Neural progenitor cell (in vitro differentiated cells): ENCODE measurements at regions not wholly inside any gene's neighbourhood (a gene's known extent, or its start where the extent isn't known, plus 50 kb on each side); places are given as distances from the start of the nearest gene placed in this dataset.

ENCODE experiments used
- DNase-seq: peaks from one replicate; pipeline ENCODE4 v3.0.0-alpha.2; 2016; ENCODE audit warnings: low spot score
- H2AFZ ChIP-seq: fragments of 200-600 bp; sonication (generic); replicated peaks from 2 replicates; pipeline ENCODE4 v1.6.1; 2016; ENCODE audit warnings: antibody characterized with exemption
- H3F3A ChIP-seq: fragments of 200-600 bp; sonication (generic); 2 replicates; pipeline ENCODE4 v1.6.1; 2016; ENCODE audit warnings: antibody characterized with exemption, low read depth
- H3K27ac ChIP-seq: fragments of 200-600 bp; sonication (generic); 2 replicates; pipeline ENCODE4 v1.5.1; 2016; ENCODE audit warnings: mild to moderate bottlenecking
- H3K27me3 ChIP-seq: fragments of 200-600 bp; sonication (generic); 2 replicates; pipeline ENCODE4 v1.6.1; 2016; ENCODE audit warnings: mild to moderate bottlenecking, moderate library complexity
- H3K36me3 ChIP-seq: fragments of 200-600 bp; sonication (generic); 2 replicates; pipeline ENCODE4 v1.5.1; 2016
- H3K4me1 ChIP-seq: fragments of 200-600 bp; sonication (generic); 2 replicates; pipeline ENCODE4 v1.6.1; 2016; ENCODE audit warnings: mixed run types
- H3K4me2 ChIP-seq: fragments of 200-600 bp; sonication (generic); 2 replicates; pipeline ENCODE4 v1.6.1; 2016
- H3K4me3 ChIP-seq: fragments of 200-600 bp; sonication (generic); 2 replicates; pipeline ENCODE4 v1.5.1; 2016
- H3K79me2 ChIP-seq: fragments of 200-600 bp; sonication (generic); 2 replicates; pipeline ENCODE4 v1.6.1; 2016; ENCODE audit warnings: low read depth
- H3K9ac ChIP-seq: fragments of 200-600 bp; sonication (generic); 2 replicates; pipeline ENCODE4 v1.6.1; 2016
- H3K9me3 ChIP-seq: fragments of 200-600 bp; sonication (generic); 2 replicates; pipeline ENCODE4 v1.5.1; 2016; ENCODE audit warnings: low read depth
- H4K20me1 ChIP-seq: fragments of 200-600 bp; sonication (generic); 2 replicates; pipeline ENCODE4 v1.6.1; 2016; ENCODE audit warnings: low read depth
- H3K27ac Mint-ChIP-seq: 3 replicates; pipeline ENCODE4 v1.8.0; 2021; ENCODE audit warnings: mixed read lengths
- H3K27me3 Mint-ChIP-seq: 2 replicates; pipeline ENCODE4 v1.8.0; 2022; ENCODE audit warnings: low read depth, mild to moderate bottlenecking, inconsistent platforms, moderate library complexity, mixed read lengths; ENCODE audit not compliant: insufficient read depth
- H3K36me3 Mint-ChIP-seq: 3 replicates; pipeline ENCODE4 v1.8.0; 2021; ENCODE audit warnings: mixed read lengths
- H3K4me1 Mint-ChIP-seq: 3 replicates; pipeline ENCODE4 v1.8.0; 2021; ENCODE audit warnings: mixed read lengths
- H3K4me3 Mint-ChIP-seq: 3 replicates; pipeline ENCODE4 v1.8.0; 2021; ENCODE audit warnings: mild to moderate bottlenecking, moderate library complexity, mixed read lengths
- H3K9me3 Mint-ChIP-seq: 3 replicates; pipeline ENCODE4 v1.8.0; 2020; ENCODE audit warnings: mixed read lengths
- CTCF ChIP-seq: fragments of 200-600 bp; sonication (generic); IDR thresholded peaks from 2 replicates; pipeline ENCODE4 v1.5.1; 2017; ENCODE audit warnings: antibody characterized with exemption, mild to moderate bottlenecking
- EZH2 ChIP-seq: fragments of 200-600 bp; sonication (generic); IDR thresholded peaks from 2 replicates; pipeline ENCODE4 v1.6.1; 2017; ENCODE audit warnings: antibody characterized with exemption, mild to moderate bottlenecking, moderate library complexity
- EZH2phosphoT487 ChIP-seq: fragments of 200-600 bp; sonication (generic); IDR thresholded peaks from 2 replicates; pipeline ENCODE4 v1.6.1; 2017; ENCODE audit warnings: antibody characterized with exemption

- TF ChIP-seq CTCF = no peak
- TF ChIP-seq EZH2phosphoT487 = no peak
- TF ChIP-seq EZH2 = no peak
- Histone ChIP-seq H4K20me1 (no peaks in the 10 kb centered on the region), H3K9ac (no peak overlapping the region), H3K36me3 (no peaks in the 10 kb centered on the region), H3K4me3 (no peak overlapping the region), H3K4me1 (no peaks in the 10 kb centered on the region), H3K27ac (no peak overlapping the region), H3K27me3 (no peaks in the 10 kb centered on the region), H2AFZ (no peak overlapping the region), H3K79me2 (no peaks in the 10 kb centered on the region), H3K4me2 (no peak overlapping the region), H3F3A (no peaks in the 10 kb centered on the region), H3K9me3 (no peaks in the 10 kb centered on the region)
- no peaks in the 10 kb centered on the region for H3K27me3 Mint-ChIP-seq
- peaks cover 3% of the 10 kb centered on the region for H3K9me3 Mint-ChIP-seq
- no peak overlapping the region for H3K4me3 Mint-ChIP-seq
- H3K4me1 Mint-ChIP-seq = peaks cover 7% of the 10 kb centered on the region
- DNase-seq = no peak
- no peaks in the 10 kb centered on the region for H3K36me3 Mint-ChIP-seq
- H3K27ac Mint-ChIP-seq = no peak overlapping the region
Measured at GRCh38 chr3:164479978-164480377, 598.3 kb downstream of the SI start.

GRCh38 chr3:164479406-164479805, 598.9 kb downstream of the SI start:
- DNase-seq = no peak
- no peak overlapping the region for H3K4me3 Mint-ChIP-seq
- TF ChIP-seq EZH2phosphoT487 (no peak), EZH2 (no peak), CTCF (no peak)

GRCh38 chr3:164478323-164478722, 600.0 kb downstream of the SI start:
- H3K4me1 ChIP-seq = no peaks in the 10 kb centered on the region
- no peaks in the 10 kb centered on the region for H3F3A ChIP-seq
- Mint-ChIP-seq H3K4me3 (no peak overlapping the region), H3K9me3 (no peaks in the 10 kb centered on the region), H3K4me1 (peaks cover 2% of the 10 kb centered on the region), H3K36me3 (no peaks in the 10 kb centered on the region), H3K27ac (no peak overlapping the region), H3K27me3 (no peaks in the 10 kb centered on the region)
- H3K4me2 ChIP-seq = no peak overlapping the region
- H3K79me2 ChIP-seq = no peaks in the 10 kb centered on the region
- H3K9me3 ChIP-seq = no peaks in the 10 kb centered on the region
- H3K27me3 ChIP-seq = no peaks in the 10 kb centered on the region
- TF ChIP-seq CTCF = no peak
- no peak for TF ChIP-seq EZH2phosphoT487
- no peak for TF ChIP-seq EZH2
- no peak for DNase-seq
- H2AFZ ChIP-seq = no peak overlapping the region
- H3K36me3 ChIP-seq = no peaks in the 10 kb centered on the region
- H3K4me3 ChIP-seq = no peak overlapping the region
- H3K27ac ChIP-seq = no peak overlapping the region
- no peak overlapping the region for H3K9ac ChIP-seq
- no peaks in the 10 kb centered on the region for H4K20me1 ChIP-seq

More at GRCh38 chr3:164479406-164479805, 598.9 kb downstream of the SI start:
- Histone ChIP-seq H3K27ac (no peak overlapping the region), H3F3A (no peaks in the 10 kb centered on the region), H3K79me2 (no peaks in the 10 kb centered on the region), H2AFZ (no peak overlapping the region), H3K4me1 (no peaks in the 10 kb centered on the region), H3K27me3 (no peaks in the 10 kb centered on the region), H4K20me1 (no peaks in the 10 kb centered on the region), H3K36me3 (no peaks in the 10 kb centered on the region), H3K4me3 (no peak overlapping the region), H3K9me3 (no peaks in the 10 kb centered on the region), H3K9ac (no peak overlapping the region), H3K4me2 (no peak overlapping the region)
- Mint-ChIP-seq H3K27me3 (no peaks in the 10 kb centered on the region), H3K4me1 (peaks cover 7% of the 10 kb centered on the region), H3K27ac (no peak overlapping the region), H3K9me3 (peaks cover 3% of the 10 kb centered on the region), H3K36me3 (no peaks in the 10 kb centered on the region)
